Heart left ventricle (tissue), 13 donors: ENCODE measurements at regions not wholly inside any gene's neighbourhood (a gene's known extent, or its start where the extent isn't known, plus 50 kb on each side); places are given as distances from the start of the nearest gene placed in this dataset.

Experiments
- POLR2A ChIP-seq, 2 donors: fragments of 450-650 bp; IDR thresholded peaks; one replicate each; pipeline ENCODE4 v1.6.1; 2017; ENCODE audit warnings: antibody characterized with exemption in 2 of 2, mild to moderate bottlenecking in 2 of 2, moderate library complexity in 2 of 2
- TF ChIP-seq, protein P1 (sequence below), 12 donors: fragments of 200-600 bp; sonication (generic) in 4 of 12; IDR thresholded peaks; one replicate each; pipeline versions ENCODE4 v1.5.0 to v1.8.0; 2018 to 2022; ENCODE audit warnings: antibody characterized with exemption in 12 of 12, mild to moderate bottlenecking in 5 of 12
- donor health status: ischemic (EF 13 %, LVEDD 7.1; RV severe dilation, severe dysfunction).
- donor health status: DM: no; HTN: yes; CAD: no.
- donor health status: DM: no; HTN: no; CAD: no.
- donor health status: ischemic (EF 25% LVEDD 6.9; RV normal size, moderate dysfunction).
- donor health status: ischemic (EF 25% LVEDD 5.7; RV mildly dilated, moderate dysfunction).
- donor health status: ischemic (EF 35%, LVEDD 5.7; RV mildly dilated, moderate dysfunction).
- donor health status: nonischemic (EF 11% LVEDD 7.7; RV severe dilation, severe dysfunction).
- donor health status: DM: yes; HTN: yes; CAD: no.
- donor health status: PGD.
- donor health status: ischemic (EF 29% LVEDD 5.4; RV normal size, mild dysfunction).
- donor health status: nonischemic (EF 23%, LVEDD 6.1; RV moderate dilation, normal function).

DNA sequence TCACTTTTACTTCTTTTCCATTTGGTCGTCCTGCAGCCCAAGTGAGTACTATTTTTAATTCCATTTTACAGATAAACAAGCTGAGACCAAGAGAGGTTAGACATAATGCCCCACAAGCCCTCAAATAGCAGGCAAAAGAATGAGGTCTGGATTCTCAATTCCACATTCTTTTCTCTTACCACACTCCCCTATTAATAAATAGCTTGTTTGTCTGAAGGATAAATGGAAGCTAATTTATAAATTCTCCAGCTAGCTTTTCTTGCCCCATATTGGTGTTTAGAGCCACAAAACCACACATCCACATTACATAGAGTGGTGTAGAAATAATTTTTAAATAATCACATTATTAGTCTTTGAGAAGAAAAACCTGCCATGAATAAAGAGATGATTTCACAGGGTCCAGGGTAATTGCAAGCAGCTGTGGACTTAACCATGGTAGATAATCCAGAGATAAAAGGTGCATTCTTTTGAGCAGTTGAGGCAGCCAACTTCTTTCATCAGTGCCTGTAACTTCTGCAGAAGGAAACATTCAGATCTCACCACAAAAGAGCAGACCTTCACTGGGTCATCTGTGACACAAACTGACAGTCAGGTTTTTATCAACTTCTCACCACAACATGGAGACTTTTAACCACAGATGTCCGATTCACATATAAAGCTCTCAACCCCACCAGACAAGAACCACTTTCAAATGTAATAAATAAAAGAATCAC is 313.4 kb upstream of the STT3B start:
- TF ChIP-seq, protein P1, sequence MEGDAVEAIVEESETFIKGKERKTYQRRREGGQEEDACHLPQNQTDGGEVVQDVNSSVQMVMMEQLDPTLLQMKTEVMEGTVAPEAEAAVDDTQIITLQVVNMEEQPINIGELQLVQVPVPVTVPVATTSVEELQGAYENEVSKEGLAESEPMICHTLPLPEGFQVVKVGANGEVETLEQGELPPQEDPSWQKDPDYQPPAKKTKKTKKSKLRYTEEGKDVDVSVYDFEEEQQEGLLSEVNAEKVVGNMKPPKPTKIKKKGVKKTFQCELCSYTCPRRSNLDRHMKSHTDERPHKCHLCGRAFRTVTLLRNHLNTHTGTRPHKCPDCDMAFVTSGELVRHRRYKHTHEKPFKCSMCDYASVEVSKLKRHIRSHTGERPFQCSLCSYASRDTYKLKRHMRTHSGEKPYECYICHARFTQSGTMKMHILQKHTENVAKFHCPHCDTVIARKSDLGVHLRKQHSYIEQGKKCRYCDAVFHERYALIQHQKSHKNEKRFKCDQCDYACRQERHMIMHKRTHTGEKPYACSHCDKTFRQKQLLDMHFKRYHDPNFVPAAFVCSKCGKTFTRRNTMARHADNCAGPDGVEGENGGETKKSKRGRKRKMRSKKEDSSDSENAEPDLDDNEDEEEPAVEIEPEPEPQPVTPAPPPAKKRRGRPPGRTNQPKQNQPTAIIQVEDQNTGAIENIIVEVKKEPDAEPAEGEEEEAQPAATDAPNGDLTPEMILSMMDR (IDR thresholded peaks at IDR 0.05) = no peak
- TF ChIP-seq POLR2A (IDR thresholded peaks at IDR 0.05) = no peak
